Adrenal gland (tissue), 9 donors: ENCODE measurements at regions not wholly inside any gene's neighbourhood (a gene's known extent, or its start where the extent isn't known, plus 50 kb on each side); places are given as distances from the start of the nearest gene placed in this dataset.

ENCODE experiments used
- DNase-seq, 7 donors: peaks; one replicate each; pipeline ENCODE4 v3.0.0-alpha.2; 2019 to 2020
- H3K27ac ChIP-seq, 5 donors: fragments of 200-600 bp; sonication (generic) in 4 of 5; 1 replicate in 3 of 5; 2 replicates in 2 of 5; pipeline versions ENCODE4 v1.5.1 to v1.8.0; 2016 to 2020; ENCODE audit warnings: mild to moderate bottlenecking in 1 of 5
- H3K27me3 ChIP-seq: fragments of 200-600 bp; 2 replicates; pipeline ENCODE4 v1.8.0; 2021
- H3K36me3 ChIP-seq, 2 donors: fragments of 200-600 bp; replicated peaks in 1 of 2; 1 replicate in 1 of 2; 2 replicates in 1 of 2; pipeline versions ENCODE4 v1.5.1 to v1.8.0; 2018 to 2022
- H3K4me1 ChIP-seq, 2 donors: fragments of 200-600 bp; replicated peaks in 1 of 2; 1 replicate in 1 of 2; 2 replicates in 1 of 2; pipeline versions ENCODE4 v1.5.1 to v1.8.0; 2018 to 2021
- H3K4me3 ChIP-seq, 4 donors: fragments of 200-600 bp; sonication (generic) in 3 of 4; one replicate each; pipeline ENCODE4 v1.5.1; 2016 to 2018
- H3K9me3 ChIP-seq, 3 donors: fragments of 200-600 bp; sonication (generic) in 1 of 3; replicated peaks in 1 of 3; 1 replicate in 2 of 3; 2 replicates in 1 of 3; pipeline versions ENCODE4 v1.5.1 to v1.8.0; 2016 to 2021
- POLR2A ChIP-seq, 2 donors: fragments of 450-650 bp; IDR thresholded peaks; one replicate each; pipeline ENCODE4 v1.6.1; 2017; ENCODE audit warnings: antibody characterized with exemption in 2 of 2, mild to moderate bottlenecking in 2 of 2, moderate library complexity in 1 of 2
- WGBS, 4 donors: extraction: QIAGEN DNeasy Blood & Tissue Kit in 2 of 4; methylation state at CpG; one replicate each; pipeline versions ENCODE4 v1.1.5 to v1.1.7; 2013 to 2017; 5-methylcytosine and 5-hydroxymethylcytosine counted together
- intact Hi-C, 2 donors: fragments of 100-400 bp; cut with DNase I; formaldehyde crosslinking; loops; one replicate each; pipeline versions ENCODE4 v1.14.1 to v1.15.0; 2022 to 2023
- TF ChIP-seq, protein P1 (sequence below), 6 experiments: fragments of 450-650 bp in 4 of 6; fragments of 200-600 bp in 2 of 6; sonication (generic) in 1 of 6; IDR thresholded peaks; 1 replicate in 5 of 6; 2 replicates in 1 of 6; pipeline versions ENCODE4 v1.5.1 to v1.8.0; 2016 to 2021; ENCODE audit warnings: antibody characterized with exemption in 6 of 6, mild to moderate bottlenecking in 2 of 6, moderate library complexity in 1 of 6
- donor health status: healthy with polysubstance abuse.
- donor health status: Bipolar disorder and iron deficiency.
- donor health status: DM: yes; HTN: yes; CAD: no.
- donor health status: DM: no; HTN: no; CAD: no.
- donor health status: DM: no; HTN: no; CAD: no.

DNA sequence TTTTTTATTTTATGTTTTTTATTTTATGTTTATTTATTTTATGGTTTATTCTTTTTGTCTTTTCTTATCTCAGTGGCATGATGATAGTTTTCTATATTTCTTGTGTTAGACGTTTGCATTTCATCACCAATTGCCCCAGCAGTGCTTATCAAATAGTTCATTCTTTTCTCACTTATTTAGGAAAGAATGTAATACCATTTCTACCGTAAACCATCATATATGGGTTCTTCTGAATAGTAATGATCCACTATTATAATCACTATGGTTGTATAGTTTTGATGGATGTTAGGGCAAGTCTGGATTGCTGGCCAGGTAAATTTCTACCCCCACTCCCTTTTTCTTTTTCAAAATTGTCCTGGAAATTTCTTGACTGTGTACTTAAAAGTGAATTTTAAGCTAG is 134.6 kb upstream of the FBXO33 start:
- DNase-seq, result no peak
- H3K36me3 ChIP-seq, result no peaks in the 10 kb centered on the region
- no peaks in the 10 kb centered on the region for H3K27me3 ChIP-seq
- no peak overlapping the region for H3K27ac ChIP-seq
- H3K9me3 ChIP-seq, result no peaks in the 10 kb centered on the region
- H3K4me1 ChIP-seq, result peaks cover 0 to 7% of the 10 kb centered on the region in 2 donors
- H3K4me3 ChIP-seq, result no peak overlapping the region
- TF ChIP-seq POLR2A (IDR thresholded peaks at IDR 0.05), result no peak
- TF ChIP-seq, protein P1, sequence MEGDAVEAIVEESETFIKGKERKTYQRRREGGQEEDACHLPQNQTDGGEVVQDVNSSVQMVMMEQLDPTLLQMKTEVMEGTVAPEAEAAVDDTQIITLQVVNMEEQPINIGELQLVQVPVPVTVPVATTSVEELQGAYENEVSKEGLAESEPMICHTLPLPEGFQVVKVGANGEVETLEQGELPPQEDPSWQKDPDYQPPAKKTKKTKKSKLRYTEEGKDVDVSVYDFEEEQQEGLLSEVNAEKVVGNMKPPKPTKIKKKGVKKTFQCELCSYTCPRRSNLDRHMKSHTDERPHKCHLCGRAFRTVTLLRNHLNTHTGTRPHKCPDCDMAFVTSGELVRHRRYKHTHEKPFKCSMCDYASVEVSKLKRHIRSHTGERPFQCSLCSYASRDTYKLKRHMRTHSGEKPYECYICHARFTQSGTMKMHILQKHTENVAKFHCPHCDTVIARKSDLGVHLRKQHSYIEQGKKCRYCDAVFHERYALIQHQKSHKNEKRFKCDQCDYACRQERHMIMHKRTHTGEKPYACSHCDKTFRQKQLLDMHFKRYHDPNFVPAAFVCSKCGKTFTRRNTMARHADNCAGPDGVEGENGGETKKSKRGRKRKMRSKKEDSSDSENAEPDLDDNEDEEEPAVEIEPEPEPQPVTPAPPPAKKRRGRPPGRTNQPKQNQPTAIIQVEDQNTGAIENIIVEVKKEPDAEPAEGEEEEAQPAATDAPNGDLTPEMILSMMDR (IDR thresholded peaks at IDR 0.05), result no peak
- intact Hi-C loops, result no loop called here
- 64 to 78% (median 73%) methylated on average over 2 of the region's 2 CpGs for WGBS, 4 donors

GRCh38 chr14:39563361-39563760 is 131.1 kb upstream of the FBXO33 start:
- H3K4me3 ChIP-seq, result no peak overlapping the region
- TF ChIP-seq POLR2A (IDR thresholded peaks at IDR 0.05), result no peak
- TF ChIP-seq, protein P1 (IDR thresholded peaks at IDR 0.05), result no peak
- no peak overlapping the region for H3K27ac ChIP-seq
- DNase-seq, result no peak
- intact Hi-C loops, result no loop called here
- H3K36me3 ChIP-seq, result no peaks in the 10 kb centered on the region
- peaks cover 0 to 7% of the 10 kb centered on the region in 2 donors for H3K4me1 ChIP-seq
- H3K27me3 ChIP-seq, result no peaks in the 10 kb centered on the region
- 23 to 50% (median 43%) methylated on average over 1 of the region's 1 CpG for WGBS, 4 donors
- peaks cover 2 to 9% (median 6%) of the 10 kb centered on the region in 3 donors for H3K9me3 ChIP-seq

GRCh38 chr14:39562175-39562574 is 129.9 kb upstream of the FBXO33 start:
- intact Hi-C loops, result no loop called here
- no peak for TF ChIP-seq POLR2A (IDR thresholded peaks at IDR 0.05)
- TF ChIP-seq, protein P1 (IDR thresholded peaks at IDR 0.05), result no peak
- Histone ChIP-seq H3K4me3 (no peak overlapping the region), H3K9me3 (peaks cover 4 to 13% (median 6%) of the 10 kb centered on the region in 3 donors), H3K27ac (no peak overlapping the region), H3K27me3 (no peaks in the 10 kb centered on the region), H3K4me1 (peaks cover 0 to 7% of the 10 kb centered on the region in 2 donors), H3K36me3 (no peaks in the 10 kb centered on the region)
- 85 to 94% (median 90%) methylated on average over 2 of the region's 2 CpGs for WGBS, 4 donors
- DNase-seq, result no peak

DNA sequence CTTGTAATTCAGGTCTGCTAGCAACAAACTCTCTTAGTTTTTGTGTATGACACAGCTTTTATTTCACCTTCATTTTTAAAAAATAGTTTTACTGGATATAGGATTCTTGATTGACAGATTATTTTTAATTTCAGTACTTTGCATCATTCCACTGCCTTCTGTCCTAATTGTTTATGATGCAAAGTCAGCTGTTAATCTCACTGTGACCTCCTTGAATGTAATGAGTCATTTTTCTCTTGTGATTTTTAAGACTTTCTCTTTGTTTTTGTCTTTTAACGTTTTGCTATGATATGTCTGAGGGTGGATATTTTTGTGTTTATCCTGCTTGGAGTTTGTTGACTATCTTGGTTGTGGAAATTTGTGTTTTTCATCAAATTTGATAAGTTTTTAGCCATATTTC is 126.3 kb upstream of the FBXO33 start:
- no peak for DNase-seq
- intact Hi-C loops, result no loop called here
- no peaks in the 10 kb centered on the region for H3K27me3 ChIP-seq
- no peaks in the 10 kb centered on the region for H3K36me3 ChIP-seq
- H3K4me3 ChIP-seq, result no peak overlapping the region
- H3K4me1 ChIP-seq, result peaks cover 0 to 4% of the 10 kb centered on the region in 2 donors
- peaks cover 4 to 13% (median 6%) of the 10 kb centered on the region in 3 donors for H3K9me3 ChIP-seq
- no peak overlapping the region for H3K27ac ChIP-seq
- WGBS, 4 donors, result 68 to 80% (median 74%) methylated on average over 1 of the region's 1 CpG
- no peak for TF ChIP-seq POLR2A (IDR thresholded peaks at IDR 0.05)
- TF ChIP-seq, protein P1 (IDR thresholded peaks at IDR 0.05), result no peak
